H9 (cell line): ENCODE measurements at regions not wholly inside any gene's neighbourhood (a gene's known extent, or its start where the extent isn't known, plus 50 kb on each side); places are given as distances from the start of the nearest gene placed in this dataset.

ENCODE experiments used
- DNase-seq: peaks from one replicate; pipeline ENCODE4 v3.0.0-alpha.2; 2017
- H2AFZ ChIP-seq: one replicate; pipeline ENCODE4 v1.6.1; 2013; ENCODE audit warnings: mild to moderate bottlenecking, low read length, control low read depth, moderate library complexity
- H2AK5ac ChIP-seq: 2 replicates; pipeline ENCODE4 v1.6.1; 2013; ENCODE audit warnings: low read length, control low read depth, mixed read lengths; ENCODE audit not compliant: insufficient read length
- H2BK120ac ChIP-seq: one replicate; pipeline ENCODE4 v1.6.1; 2013; ENCODE audit warnings: low read depth, mild to moderate bottlenecking, low read length, control low read depth, inconsistent platforms; ENCODE audit not compliant: poor library complexity, severe bottlenecking
- H2BK12ac ChIP-seq: 2 replicates; pipeline ENCODE4 v1.6.1; 2013; ENCODE audit warnings: low read length, control low read depth, mixed read lengths, low read depth; ENCODE audit not compliant: insufficient read length
- H2BK15ac ChIP-seq: 2 replicates; pipeline ENCODE4 v1.6.1; 2013; ENCODE audit warnings: low read depth, low read length, control low read depth
- H2BK20ac ChIP-seq: one replicate; pipeline ENCODE4 v1.6.1; 2013; ENCODE audit warnings: low read depth, mild to moderate bottlenecking, low read length, control low read depth, inconsistent platforms; ENCODE audit not compliant: poor library complexity, severe bottlenecking
- H2BK5ac ChIP-seq: 2 replicates; pipeline ENCODE4 v1.6.1; 2013; ENCODE audit warnings: low read length, control low read depth, mixed read lengths; ENCODE audit not compliant: insufficient read length
- H3K14ac ChIP-seq: 2 replicates; pipeline ENCODE4 v1.6.1; 2013; ENCODE audit warnings: low read length, control low read depth; ENCODE audit not compliant: insufficient read depth
- H3K18ac ChIP-seq: 2 replicates; pipeline ENCODE4 v1.6.1; 2013; ENCODE audit warnings: low read depth, mild to moderate bottlenecking, mixed read lengths, low read length, control low read depth; ENCODE audit not compliant: insufficient read length
- H3K23ac ChIP-seq: 2 replicates; pipeline ENCODE4 v1.6.1; 2013; ENCODE audit warnings: low read length, control low read depth, mixed read lengths, low read depth; ENCODE audit not compliant: insufficient read length
- H3K23me2 ChIP-seq: 2 replicates; pipeline ENCODE4 v1.6.1; 2013; ENCODE audit warnings: low read depth, mild to moderate bottlenecking, mixed read lengths, low read length, control low read depth; ENCODE audit not compliant: insufficient read length, poor library complexity, severe bottlenecking
- H3K27ac ChIP-seq: 2 replicates; pipeline ENCODE4 v1.5.1; 2013; ENCODE audit warnings: low read length, control low read depth, mixed read lengths, low read depth; ENCODE audit not compliant: insufficient read length
- H3K27me3 ChIP-seq: 2 replicates; pipeline ENCODE4 v1.6.1; 2013; ENCODE audit warnings: low read length, control low read depth, inconsistent platforms; ENCODE audit not compliant: insufficient read depth
- H3K4ac ChIP-seq: 2 replicates; pipeline ENCODE4 v1.6.1; 2013; ENCODE audit warnings: low read depth, mild to moderate bottlenecking, control low read depth, inconsistent platforms, low read length, moderate library complexity
- H3K4me1 ChIP-seq: 2 replicates; pipeline ENCODE4 v1.6.1; 2013; ENCODE audit warnings: low read length, control low read depth, inconsistent platforms; ENCODE audit not compliant: insufficient read depth
- H3K4me2 ChIP-seq: 2 replicates; pipeline ENCODE4 v1.6.1; 2013; ENCODE audit warnings: low read length, control low read depth, mixed read lengths; ENCODE audit not compliant: insufficient read length, insufficient read depth
- H3K56ac ChIP-seq: 2 replicates; pipeline ENCODE4 v1.6.1; 2013; ENCODE audit warnings: low read depth, mild to moderate bottlenecking, mixed read lengths, low read length, control low read depth; ENCODE audit not compliant: insufficient read length
- H3K79me1 ChIP-seq: 2 replicates; pipeline ENCODE4 v1.6.1; 2013; ENCODE audit warnings: low read depth, mild to moderate bottlenecking, moderate library complexity, low read length, control low read depth, inconsistent platforms; ENCODE audit not compliant: insufficient read depth, poor library complexity, severe bottlenecking
- H3K79me2 ChIP-seq: 2 replicates; pipeline ENCODE4 v1.6.1; 2013; ENCODE audit warnings: low read length, control low read depth, inconsistent platforms; ENCODE audit not compliant: insufficient read depth
- H3K9ac ChIP-seq: 2 replicates; pipeline ENCODE4 v1.6.1; 2013; ENCODE audit warnings: low read length, control low read depth, mixed read lengths; ENCODE audit not compliant: insufficient read length; ENCODE audit errors: extremely low read depth
- H3K9me3 ChIP-seq: one replicate; pipeline ENCODE4 v1.6.1; 2013; ENCODE audit warnings: low read depth, low read length, inconsistent platforms; ENCODE audit not compliant: control insufficient read depth
- H3T11ph ChIP-seq: one replicate; pipeline ENCODE4 v1.6.1; 2013; ENCODE audit warnings: mild to moderate bottlenecking, low read length, control low read depth, inconsistent platforms
- H4K20me1 ChIP-seq: one replicate; pipeline ENCODE4 v1.6.1; 2013; ENCODE audit not compliant: control insufficient read depth, insufficient read length, insufficient read depth
- H4K5ac ChIP-seq: 2 replicates; pipeline ENCODE4 v1.6.1; 2013; ENCODE audit warnings: low read depth, mild to moderate bottlenecking, mixed read lengths, low read length, control low read depth; ENCODE audit not compliant: insufficient read length
- H4K8ac ChIP-seq: replicated peaks from 2 replicates; pipeline ENCODE4 v1.6.1; 2013; ENCODE audit warnings: low read length, control low read depth, mixed read lengths, low read depth; ENCODE audit not compliant: insufficient read length
- H4K91ac ChIP-seq: 2 replicates; pipeline ENCODE4 v1.6.1; 2013; ENCODE audit warnings: low read depth, mild to moderate bottlenecking, moderate library complexity, mixed read lengths, low read length, control low read depth; ENCODE audit not compliant: insufficient read length
- H3K27ac Mint-ChIP-seq, 3 experiments: 2 replicates in 2 of 3; 3 replicates in 1 of 3; pipeline ENCODE4 v1.8.0; 2020 to 2021; ENCODE audit warnings: mixed read lengths in 3 of 3, mild to moderate bottlenecking in 1 of 3, moderate library complexity in 1 of 3
- H3K27me3 Mint-ChIP-seq: 2 replicates; pipeline ENCODE4 v1.8.0; 2021; ENCODE audit warnings: low read depth, mild to moderate bottlenecking, moderate library complexity, mixed read lengths
- H3K36me3 Mint-ChIP-seq, 3 experiments: 2 replicates in 2 of 3; 3 replicates in 1 of 3; pipeline ENCODE4 v1.8.0; 2020 to 2021; ENCODE audit warnings: low read depth in 3 of 3, mixed read lengths in 3 of 3; ENCODE audit not compliant: insufficient read depth in 1 of 3
- H3K4me1 Mint-ChIP-seq, 2 experiments: 2 replicates each; pipeline ENCODE4 v1.8.0; 2020; ENCODE audit warnings: mixed read lengths in 2 of 2
- H3K4me3 Mint-ChIP-seq, 2 experiments: 2 replicates in 1 of 2; 3 replicates in 1 of 2; pipeline ENCODE4 v1.8.0; 2020 to 2021; ENCODE audit warnings: mild to moderate bottlenecking in 2 of 2, mixed read lengths in 2 of 2, moderate library complexity in 1 of 2
- H3K9me3 Mint-ChIP-seq, 2 experiments: 2 replicates in 1 of 2; 3 replicates in 1 of 2; pipeline ENCODE4 v1.8.0; 2020; ENCODE audit warnings: mild to moderate bottlenecking in 2 of 2, mixed read lengths in 2 of 2, moderate library complexity in 1 of 2
- CTCF ChIP-seq: fragments of 200-600 bp; sonication (generic); conservative IDR thresholded peaks from 3 replicates; pipeline ENCODE4 v1.8.0; 2021; ENCODE audit warnings: antibody characterized with exemption, mild to moderate bottlenecking
- WGBS: extraction: QIAGEN DNeasy Blood & Tissue Kit; methylation state at CpG from one replicate; pipeline ENCODE4 v1.1.7; 2013; ENCODE audit warnings: missing lambda C conversion rate, low lambda C conversion rate, mixed read lengths; ENCODE audit not compliant: insufficient read length; ENCODE audit errors: extremely low coverage; 5-methylcytosine and 5-hydroxymethylcytosine counted together

- Histone ChIP-seq H4K8ac (no peak overlapping the region), H2AFZ (no peak overlapping the region), H2BK120ac (no peak overlapping the region), H3K9ac (no peak overlapping the region), H3K27ac (no peak overlapping the region), H3K23ac (no peak overlapping the region), H3K27me3 (no peaks in the 10 kb centered on the region), H3K9me3 (no peaks in the 10 kb centered on the region), H3K56ac (no peak overlapping the region), H3T11ph (no peak overlapping the region), H4K5ac (no peak overlapping the region), H2BK15ac (no peak overlapping the region), H4K91ac (no peak overlapping the region), H3K4ac (no peak overlapping the region), H3K23me2 (no peaks in the 10 kb centered on the region), H2AK5ac (no peak overlapping the region), H3K14ac (no peak overlapping the region), H4K20me1 (no peaks in the 10 kb centered on the region), H3K79me2 (no peaks in the 10 kb centered on the region), H2BK12ac (no peak overlapping the region), H3K18ac (no peak overlapping the region), H3K79me1 (no peaks in the 10 kb centered on the region), H3K4me2 (no peak overlapping the region), H2BK5ac (no peak overlapping the region), H2BK20ac (no peak overlapping the region), H3K4me1 (no peaks in the 10 kb centered on the region)
- H3K27me3 Mint-ChIP-seq = no peaks in the 10 kb centered on the region
- WGBS = no CpG with 5 or more reads among the region's 1 CpG
- peaks cover 13 to 19% of the 10 kb centered on the region in 2 experiments for H3K4me1 Mint-ChIP-seq
- no peak for DNase-seq
- H3K9me3 Mint-ChIP-seq = peaks cover 55 to 60% of the 10 kb centered on the region in 2 experiments
- H3K27ac Mint-ChIP-seq = peak overlapping the region in 1 of 3 experiments; percentile 73; a peak in 2 of 7 replicates
- peaks cover 11 to 21% (median 20%) of the 10 kb centered on the region in 3 experiments for H3K36me3 Mint-ChIP-seq
- no peak for TF ChIP-seq CTCF
- no peak overlapping the region for H3K4me3 Mint-ChIP-seq
Measured at GRCh38 chrX:63458981-63459380, 107.8 kb upstream of the SPIN4 start.
